Endometrial microvascular endothelial cells (primary cell): ENCODE measurements at regions not wholly inside any gene's neighbourhood (a gene's known extent, or its start where the extent isn't known, plus 50 kb on each side); places are given as distances from the start of the nearest gene placed in this dataset.

Source experiments
- in situ Hi-C: cut with HindIII; loops from 2 replicates; pipeline ENCODE4 v1.10.0; 2017; ENCODE audit warnings: low sequenced_read_pairs, low pct_unique_long_range_greater_than_20kb; ENCODE audit errors: inconsistent ontology term

- in situ Hi-C loops: no loop called here
Measured at GRCh38 chr6:147709396-147710272, 201.1 kb downstream of the SAMD5 start.

GRCh38 chr6:147710890-147711289 is 202.4 kb downstream of the SAMD5 start:
- in situ Hi-C loops: no loop called here

DNA sequence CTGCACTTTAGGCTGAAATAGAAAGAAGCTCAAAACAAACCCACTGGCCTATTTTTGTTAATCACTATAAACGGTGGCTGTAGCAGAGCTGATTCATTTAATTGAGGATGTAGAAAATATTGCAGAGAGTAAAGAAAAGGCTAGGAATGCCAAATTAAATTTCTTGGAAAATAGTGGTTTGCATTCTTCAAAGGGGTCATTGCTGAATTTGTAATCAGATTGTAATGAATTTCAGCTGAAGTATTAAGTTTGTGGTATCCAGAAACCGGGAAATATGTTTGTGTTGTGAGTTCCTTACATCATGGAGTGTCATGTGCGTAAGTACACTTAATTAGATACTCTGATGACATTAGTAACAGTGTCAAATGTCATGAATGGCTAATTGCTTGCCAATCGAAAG is 203.0 kb downstream of the SAMD5 start:
- in situ Hi-C loops: no loop called here

GRCh38 chr6:147712841-147713240 is 204.4 kb downstream of the SAMD5 start:
- in situ Hi-C loops: no loop called here

DNA sequence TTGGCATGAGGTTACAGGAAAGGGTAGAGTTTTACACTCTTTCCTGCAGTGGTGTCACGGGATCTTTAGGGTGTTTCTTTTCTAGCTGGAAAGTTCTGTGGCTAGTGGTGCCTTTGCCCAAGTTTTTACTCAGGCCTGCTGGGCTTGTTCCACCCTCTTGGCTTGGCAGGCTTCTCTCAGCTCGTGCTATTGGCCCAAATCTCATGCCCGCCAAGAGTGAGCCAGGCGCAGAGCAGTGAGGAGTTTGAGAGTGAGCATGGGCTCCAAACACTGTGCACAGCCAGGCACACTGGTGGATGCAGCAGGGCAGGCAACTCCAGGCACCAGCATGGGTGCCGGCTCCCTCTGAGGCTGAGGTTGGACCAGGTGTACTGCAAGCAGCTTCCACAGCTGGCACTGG is 206.5 kb downstream of the SAMD5 start:
- in situ Hi-C loops: no loop called here

DNA sequence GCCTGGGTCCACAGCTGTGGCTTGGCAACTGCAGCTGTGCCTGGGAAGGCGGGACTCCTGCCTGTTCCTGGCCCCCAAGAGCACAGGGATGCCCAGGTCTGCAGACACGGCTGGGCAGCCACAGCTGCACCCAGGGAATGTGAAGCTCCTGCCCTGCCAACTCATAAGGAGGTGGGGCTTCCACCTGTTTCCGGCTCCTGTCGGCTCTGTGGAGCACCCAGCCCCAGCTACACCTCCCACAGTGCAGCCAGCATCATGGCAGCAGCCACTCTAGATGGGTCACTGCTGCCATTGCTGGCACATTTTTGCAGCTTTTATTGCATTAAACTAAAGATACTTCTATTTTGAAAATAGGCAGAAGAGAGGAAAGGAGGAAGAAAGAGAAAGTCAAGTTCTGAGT is 207.9 kb downstream of the SAMD5 start:
- in situ Hi-C loops: no loop called here

DNA sequence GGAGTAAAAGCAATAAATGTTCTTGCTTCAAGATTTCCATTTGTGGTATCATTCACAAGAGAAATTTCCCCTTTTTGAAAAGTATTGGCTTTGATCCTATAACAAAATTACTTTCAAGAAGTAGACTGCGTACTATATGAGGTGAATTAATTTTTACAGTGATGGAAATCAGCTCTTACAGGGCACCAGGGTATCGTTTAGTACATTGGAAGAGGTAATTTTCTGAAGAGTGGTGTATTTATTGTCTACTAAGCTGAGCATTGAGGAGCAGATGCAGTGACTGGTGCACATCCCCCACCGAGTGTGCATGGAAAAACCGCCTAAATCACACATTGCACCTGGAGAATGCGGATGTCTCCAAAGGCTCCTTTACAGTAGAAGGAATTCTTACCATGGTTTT is 209.5 kb downstream of the SAMD5 start:
- in situ Hi-C loops: no loop called here

GRCh38 chr6:147722158-147722557 is 213.7 kb downstream of the SAMD5 start:
- in situ Hi-C loops: no loop called here

DNA sequence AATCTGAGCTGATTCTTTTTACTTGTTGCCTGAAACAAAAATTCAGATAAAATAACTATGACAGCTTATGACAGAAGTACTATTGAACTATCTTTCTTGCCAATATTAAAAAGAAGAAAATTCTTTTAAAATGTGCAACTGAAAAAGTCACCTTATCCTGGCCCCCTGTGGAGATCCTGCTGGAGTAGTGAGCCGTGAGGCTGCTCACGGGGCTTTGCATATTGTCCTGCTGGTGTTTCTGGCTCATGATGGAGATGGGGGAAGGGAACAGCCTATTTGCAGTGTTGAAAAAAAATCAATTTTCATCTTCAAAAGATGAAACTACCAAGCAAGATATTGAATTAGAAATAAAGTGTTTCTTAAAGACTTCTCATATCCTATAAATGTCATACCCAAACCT is 216.0 kb downstream of the SAMD5 start:
- in situ Hi-C loops: no loop called here

DNA sequence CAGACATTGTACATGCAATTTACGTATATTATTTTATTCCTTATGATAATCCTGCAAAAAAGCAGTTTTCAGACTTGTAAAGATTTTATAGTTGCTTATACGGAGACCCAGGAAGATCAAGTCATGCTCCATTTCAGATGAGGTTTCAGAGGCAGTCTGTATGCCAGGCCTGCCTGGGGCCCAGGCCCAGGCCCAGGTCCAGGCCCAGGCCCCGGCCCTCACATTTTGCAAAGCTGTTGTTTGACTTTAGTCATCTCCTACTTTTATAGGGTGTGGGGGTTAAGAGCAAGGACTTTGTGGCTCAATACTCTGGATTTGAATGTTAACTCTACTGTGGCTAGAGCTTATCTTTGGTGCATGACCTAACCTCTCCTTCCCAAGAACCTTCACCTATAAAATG is 217.9 kb downstream of the SAMD5 start:
- in situ Hi-C loops: no loop called here

DNA sequence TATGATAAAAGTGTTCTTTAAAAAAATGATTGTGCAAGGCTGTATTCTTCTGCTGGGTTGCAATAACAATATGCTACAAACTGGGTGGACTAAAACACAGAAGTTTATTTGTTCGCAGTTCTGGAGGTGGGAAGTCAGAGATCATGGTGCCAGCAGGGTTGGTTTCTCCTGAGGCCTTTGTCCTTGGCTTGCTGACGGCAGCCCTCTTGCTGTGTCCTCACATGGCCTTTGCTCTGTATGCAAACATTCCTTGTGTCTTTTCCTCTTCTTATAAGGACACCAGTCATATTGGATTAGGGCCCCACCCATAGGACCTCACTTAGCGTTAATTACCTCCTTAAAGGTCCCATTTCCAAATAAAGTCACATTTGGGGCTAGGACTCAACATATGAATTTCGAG is 220.4 kb downstream of the SAMD5 start:
- in situ Hi-C loops: no loop called here

DNA sequence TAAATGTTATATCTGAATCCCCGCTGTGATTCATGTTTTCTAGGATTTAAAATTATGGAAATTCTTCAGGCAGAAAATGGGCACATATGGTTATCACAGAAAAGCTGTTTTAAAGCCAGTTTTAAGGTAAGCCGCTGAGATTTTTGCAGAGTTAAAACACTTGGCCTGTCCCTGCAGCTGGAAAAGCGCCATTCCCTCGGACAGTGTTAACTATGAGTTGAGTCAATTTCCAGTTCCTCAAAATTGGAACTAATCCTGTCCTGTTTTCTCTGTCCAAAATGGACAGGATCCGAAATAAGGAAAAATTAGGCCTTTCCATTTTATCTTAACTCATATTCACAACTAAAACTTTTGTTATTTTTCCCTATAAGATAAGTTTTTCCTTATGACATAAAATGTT is 225.2 kb downstream of the SAMD5 start:
- in situ Hi-C loops: no loop called here

GRCh38 chr6:147734151-147734550 is 225.7 kb downstream of the SAMD5 start:
- in situ Hi-C loops: no loop called here

DNA sequence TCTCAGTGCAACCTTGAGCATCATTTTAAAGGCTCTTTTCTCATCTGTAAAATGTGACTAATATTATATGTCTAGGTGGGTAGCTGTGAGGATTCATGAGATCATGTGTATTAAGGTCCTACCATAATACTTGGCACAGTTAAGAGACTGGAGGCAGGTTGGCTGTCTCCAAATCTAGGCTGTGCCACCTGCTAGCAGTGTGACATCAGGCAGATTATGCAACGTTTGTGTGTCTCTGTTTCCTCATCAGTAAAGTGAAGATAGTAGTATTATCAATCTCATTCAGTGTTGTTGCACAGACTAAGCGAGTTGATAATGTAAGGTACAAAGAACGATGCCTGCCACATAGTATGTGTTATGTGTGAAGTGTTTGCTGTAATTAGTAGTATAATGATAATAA is 227.4 kb downstream of the SAMD5 start:
- in situ Hi-C loops: no loop called here

- in situ Hi-C loops: no loop called here
Measured at GRCh38 chr6:147737115-147737514, 228.6 kb downstream of the SAMD5 start.

- in situ Hi-C loops: no loop called here
Measured at GRCh38 chr6:147738099-147738498, 229.6 kb downstream of the SAMD5 start.

- in situ Hi-C loops: no loop called here
Measured at GRCh38 chr6:147738516-147739162, 230.1 kb downstream of the SAMD5 start.

GRCh38 chr6:147740326-147740725 is 231.8 kb downstream of the SAMD5 start:
- in situ Hi-C loops: no loop called here

DNA sequence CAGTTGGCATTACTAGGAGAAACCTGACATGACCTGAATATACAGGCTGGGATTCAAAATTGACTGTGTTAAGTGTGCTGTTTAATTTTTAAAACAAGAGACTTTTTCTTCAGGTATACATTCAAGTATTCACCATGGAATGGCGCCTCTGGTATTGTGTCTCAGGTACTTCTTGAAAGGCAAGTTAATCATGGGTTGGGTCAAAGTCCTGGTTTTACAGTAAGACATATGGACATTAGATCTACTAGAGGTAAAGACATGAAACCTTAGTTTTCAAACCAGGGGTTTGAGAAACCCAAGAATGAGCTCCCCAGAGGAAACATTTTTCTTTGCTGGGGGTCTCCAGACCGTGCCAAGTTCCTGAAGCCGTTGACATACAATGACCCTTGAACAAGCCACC is 232.4 kb downstream of the SAMD5 start:
- in situ Hi-C loops: no loop called here

GRCh38 chr6:147741389-147741788 is 232.9 kb downstream of the SAMD5 start:
- in situ Hi-C loops: no loop called here
